Lower leg skin (tissue), 3 donors: ENCODE measurements at regions not wholly inside any gene's neighbourhood (a gene's known extent, or its start where the extent isn't known, plus 50 kb on each side); places are given as distances from the start of the nearest gene placed in this dataset.

Source experiments
- CTCF ChIP-seq, 3 donors: fragments of 450-650 bp; IDR thresholded peaks; one replicate each; pipeline ENCODE4 v1.5.1; 2016; ENCODE audit warnings: antibody characterized with exemption in 3 of 3, mild to moderate bottlenecking in 3 of 3, moderate library complexity in 2 of 3
- POLR2A ChIP-seq, 2 donors: fragments of 450-650 bp; IDR thresholded peaks; one replicate each; pipeline ENCODE4 v1.6.1; 2016 to 2017; ENCODE audit warnings: antibody characterized with exemption in 2 of 2, mild to moderate bottlenecking in 1 of 2, moderate library complexity in 1 of 2

- TF ChIP-seq CTCF (IDR thresholded peaks at IDR 0.05), result no peak
- TF ChIP-seq POLR2A (IDR thresholded peaks at IDR 0.05), result no peak
These were observed 659.1 kb downstream of the EFNA5 start for GRCh38 chr5:107011605-107012004.
